Upper lobe of left lung (tissue), 4 donors: ENCODE measurements at regions not wholly inside any gene's neighbourhood (a gene's known extent, or its start where the extent isn't known, plus 50 kb on each side); places are given as distances from the start of the nearest gene placed in this dataset.
"Not testable (repeated sequence)": the region's sequence is repeated elsewhere in the genome, so short reads cannot be mapped to it uniquely, and the experiment has no call there.

ENCODE experiments used
- EP300 ChIP-seq, 4 donors: sonication (generic); formaldehyde crosslinking; IDR thresholded peaks; one replicate each; pipeline ENCODE4 v1.5.1; 2017; ENCODE audit warnings: antibody characterized with exemption in 4 of 4, control low read depth in 2 of 4
- POLR2A ChIP-seq, 4 donors: fragments of 450-650 bp; IDR thresholded peaks; one replicate each; pipeline ENCODE4 v1.5.1; 2016 to 2017; ENCODE audit warnings: antibody characterized with exemption in 4 of 4, mild to moderate bottlenecking in 2 of 4
- POLR2AphosphoS5 ChIP-seq, 2 donors: sonication (generic); formaldehyde crosslinking; IDR thresholded peaks; one replicate each; pipeline ENCODE4 v1.5.1; 2017; ENCODE audit warnings: antibody characterized with exemption in 2 of 2
- TF ChIP-seq, protein P1 (sequence below), 6 experiments: fragments of 450-650 bp in 4 of 6; fragments of 200-600 bp in 2 of 6; sonication (generic) in 2 of 6; IDR thresholded peaks; one replicate each; pipeline ENCODE4 v1.5.1; 2016 to 2019; ENCODE audit warnings: antibody characterized with exemption in 6 of 6

DNA sequence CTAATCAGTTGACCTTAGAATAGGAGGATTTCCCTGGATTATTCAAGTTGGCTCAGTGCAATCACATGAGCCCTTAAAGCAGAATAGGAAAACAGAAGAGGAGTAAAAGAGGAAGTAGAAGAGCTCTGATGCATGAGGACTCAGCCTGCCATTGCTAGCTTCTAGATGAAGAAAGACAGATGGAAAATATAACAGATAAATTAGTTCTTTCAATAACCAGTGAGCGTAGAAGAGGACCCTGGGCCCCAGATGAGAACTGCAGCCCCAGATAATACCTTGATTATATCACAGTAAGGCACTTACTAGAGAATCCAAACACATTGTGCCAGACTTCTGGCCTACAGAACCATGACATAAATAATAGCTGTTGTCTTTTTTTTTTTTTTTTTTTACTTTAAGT, 314.0 kb downstream of the RAD51AP2 start:
- TF ChIP-seq, protein P1, sequence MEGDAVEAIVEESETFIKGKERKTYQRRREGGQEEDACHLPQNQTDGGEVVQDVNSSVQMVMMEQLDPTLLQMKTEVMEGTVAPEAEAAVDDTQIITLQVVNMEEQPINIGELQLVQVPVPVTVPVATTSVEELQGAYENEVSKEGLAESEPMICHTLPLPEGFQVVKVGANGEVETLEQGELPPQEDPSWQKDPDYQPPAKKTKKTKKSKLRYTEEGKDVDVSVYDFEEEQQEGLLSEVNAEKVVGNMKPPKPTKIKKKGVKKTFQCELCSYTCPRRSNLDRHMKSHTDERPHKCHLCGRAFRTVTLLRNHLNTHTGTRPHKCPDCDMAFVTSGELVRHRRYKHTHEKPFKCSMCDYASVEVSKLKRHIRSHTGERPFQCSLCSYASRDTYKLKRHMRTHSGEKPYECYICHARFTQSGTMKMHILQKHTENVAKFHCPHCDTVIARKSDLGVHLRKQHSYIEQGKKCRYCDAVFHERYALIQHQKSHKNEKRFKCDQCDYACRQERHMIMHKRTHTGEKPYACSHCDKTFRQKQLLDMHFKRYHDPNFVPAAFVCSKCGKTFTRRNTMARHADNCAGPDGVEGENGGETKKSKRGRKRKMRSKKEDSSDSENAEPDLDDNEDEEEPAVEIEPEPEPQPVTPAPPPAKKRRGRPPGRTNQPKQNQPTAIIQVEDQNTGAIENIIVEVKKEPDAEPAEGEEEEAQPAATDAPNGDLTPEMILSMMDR (IDR thresholded peaks at IDR 0.05), result not testable (repeated sequence)
- not testable (repeated sequence) for TF ChIP-seq POLR2A, EP300, POLR2AphosphoS5 (IDR thresholded peaks at IDR 0.05)
